SK-N-DZ (cell line): ENCODE measurements at regions not wholly inside any gene's neighbourhood (a gene's known extent, or its start where the extent isn't known, plus 50 kb on each side); places are given as distances from the start of the nearest gene placed in this dataset.

Experiments
- DNase-seq: peaks from one replicate; pipeline ENCODE4 v3.0.0-alpha.2; 2015; ENCODE audit warnings: low spot score

DNA sequence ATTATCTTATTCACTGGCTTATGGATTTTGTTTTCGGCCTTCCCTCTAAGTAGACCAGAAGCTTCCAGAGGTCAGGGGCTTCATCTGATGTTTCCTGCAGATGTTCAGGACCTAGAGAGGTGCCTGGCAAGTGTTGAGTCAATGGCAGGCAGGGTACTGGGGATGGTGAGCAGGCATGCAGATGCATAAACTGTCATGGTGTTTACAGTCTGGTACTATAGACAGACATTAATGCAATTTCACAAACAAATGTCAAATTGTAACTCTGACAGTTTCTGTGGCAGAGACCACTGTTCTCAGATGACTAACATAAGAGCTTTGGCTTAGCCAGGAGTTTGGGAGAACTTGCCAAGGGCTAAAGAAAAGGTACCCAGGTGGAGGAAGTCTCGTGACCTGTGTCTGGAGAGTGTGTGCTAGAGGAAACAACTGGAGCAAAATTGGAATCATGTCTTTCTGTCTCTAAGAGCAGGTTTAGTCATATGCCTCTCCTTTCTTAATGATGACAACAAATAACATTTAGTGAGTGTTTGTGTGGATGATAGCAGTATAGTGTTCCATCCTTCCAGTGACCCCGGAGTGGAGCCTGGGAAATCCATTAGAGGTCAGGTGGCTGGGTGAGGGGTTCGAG lies 53.7 kb upstream of the TRAK1 start:
- DNase-seq: no peak

DNA sequence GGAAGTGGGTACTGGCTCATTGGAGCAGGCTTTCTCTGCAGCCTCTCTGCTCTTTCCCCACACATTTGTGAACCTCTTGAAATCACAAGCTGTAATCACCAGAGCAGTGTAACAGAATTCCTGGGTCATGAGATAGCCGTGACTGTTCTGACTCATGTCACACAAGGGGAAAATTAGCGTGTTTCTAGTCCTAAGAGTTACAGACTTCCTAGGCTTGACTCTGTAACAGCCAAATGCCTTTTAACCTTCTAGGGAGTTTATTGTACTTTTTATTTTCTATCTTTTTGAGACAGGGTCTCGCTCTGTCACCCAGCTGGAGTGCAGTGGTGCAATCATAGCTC lies 54.7 kb upstream of the TRAK1 start:
- no peak for DNase-seq

DNA sequence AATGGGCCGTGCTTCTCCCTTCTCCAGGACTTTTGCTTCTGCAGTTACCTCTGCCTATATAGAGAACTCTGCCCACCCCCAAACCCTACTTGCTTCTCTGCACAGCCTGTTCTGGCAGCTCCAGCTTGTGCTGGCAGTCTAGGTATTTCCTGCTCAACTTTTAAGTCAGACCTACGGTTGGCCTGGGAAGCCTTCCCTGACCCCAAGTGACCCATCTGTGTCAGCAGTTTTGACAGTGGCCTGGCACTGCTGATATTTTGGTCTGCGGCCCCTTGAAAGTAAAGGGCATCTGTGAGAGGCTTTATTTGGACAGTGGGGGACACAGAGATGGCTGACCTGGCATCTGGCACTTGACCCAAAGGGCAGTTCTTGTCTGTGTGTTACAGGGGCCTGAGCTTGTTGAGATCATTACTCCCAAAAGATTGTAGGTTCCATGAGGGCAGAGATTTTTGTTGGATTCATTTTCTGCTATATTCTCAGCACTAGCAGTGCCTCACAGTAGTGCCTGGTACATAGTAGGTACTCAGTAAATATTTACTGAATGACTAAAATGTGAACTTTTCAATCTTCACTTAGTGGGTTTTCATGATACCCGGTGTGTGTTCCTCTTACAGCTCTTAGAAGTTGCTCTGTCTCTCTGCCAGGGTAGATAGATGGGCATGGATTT lies 55.2 kb upstream of the TRAK1 start:
- DNase-seq: no peak

DNA sequence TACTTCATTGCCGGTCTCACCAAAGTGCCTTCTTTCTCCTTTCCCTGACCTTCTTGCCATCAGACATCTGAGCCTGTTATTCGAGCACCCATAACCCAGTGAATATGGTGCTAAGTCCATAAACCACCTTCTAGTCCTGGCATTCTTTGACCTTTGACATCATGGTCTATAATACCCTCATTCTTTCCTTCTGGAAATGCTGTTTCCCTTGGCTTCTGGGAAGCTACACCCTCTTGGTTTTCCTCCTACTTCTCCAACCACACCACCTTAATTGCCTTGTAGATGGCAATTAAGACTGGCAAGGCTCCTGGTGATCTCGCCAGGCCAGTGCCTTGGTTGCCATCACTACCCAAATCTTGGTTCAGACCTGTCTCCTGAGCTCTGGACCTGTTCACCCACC lies 56.1 kb upstream of the TRAK1 start:
- DNase-seq: no peak

DNA sequence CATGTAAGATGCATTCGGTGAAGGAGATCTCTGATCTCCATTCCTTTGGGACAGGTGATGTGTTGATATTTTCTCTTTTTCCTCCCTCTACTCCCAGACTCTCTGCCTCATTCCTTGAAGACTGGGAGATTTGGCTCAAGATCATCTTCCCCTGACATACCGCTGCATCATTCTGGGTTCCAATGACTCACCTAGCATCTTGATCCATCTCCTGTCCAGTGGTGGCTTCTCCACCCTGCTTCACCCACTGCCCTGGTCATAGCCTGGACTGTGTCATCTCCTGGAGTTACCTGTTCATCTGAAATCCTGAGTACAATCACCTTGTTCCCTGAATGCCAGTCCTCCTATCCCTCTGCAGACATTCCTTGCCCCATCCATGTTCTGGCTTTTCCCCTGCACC lies 57.4 kb upstream of the TRAK1 start:
- no peak for DNase-seq

DNA sequence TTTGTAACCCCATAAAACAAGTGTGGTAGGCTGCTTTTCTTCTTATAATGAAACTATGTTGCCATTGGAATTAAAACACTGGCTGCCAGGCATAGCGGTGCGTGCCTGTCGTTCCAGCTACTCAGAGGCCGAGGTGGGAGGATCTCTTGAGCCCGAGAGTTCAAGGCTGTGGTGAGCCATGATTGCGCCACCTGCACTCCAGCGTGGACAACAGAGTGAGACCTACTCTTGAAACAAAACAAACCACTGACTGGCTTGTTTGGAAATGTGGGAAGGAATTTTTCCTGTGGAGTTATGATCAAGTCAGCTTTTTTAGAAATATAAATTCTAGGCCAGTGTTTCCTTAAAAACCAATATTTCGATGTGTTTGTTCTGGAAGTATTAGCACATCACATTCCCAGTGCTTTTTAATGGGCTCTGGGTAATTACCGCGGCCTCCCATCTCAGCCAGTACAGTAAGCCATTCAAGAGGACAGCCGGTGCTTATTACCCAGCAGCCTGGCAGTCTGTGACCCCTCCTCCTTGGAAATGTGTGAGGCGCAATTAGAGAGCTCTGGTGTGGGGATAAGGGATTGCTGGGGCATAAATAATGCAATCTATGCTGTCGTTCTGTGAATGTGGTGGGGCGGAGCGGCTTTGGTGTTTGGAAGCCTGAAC lies 58.3 kb upstream of the TRAK1 start:
- peak; percentile 47 for DNase-seq

DNA sequence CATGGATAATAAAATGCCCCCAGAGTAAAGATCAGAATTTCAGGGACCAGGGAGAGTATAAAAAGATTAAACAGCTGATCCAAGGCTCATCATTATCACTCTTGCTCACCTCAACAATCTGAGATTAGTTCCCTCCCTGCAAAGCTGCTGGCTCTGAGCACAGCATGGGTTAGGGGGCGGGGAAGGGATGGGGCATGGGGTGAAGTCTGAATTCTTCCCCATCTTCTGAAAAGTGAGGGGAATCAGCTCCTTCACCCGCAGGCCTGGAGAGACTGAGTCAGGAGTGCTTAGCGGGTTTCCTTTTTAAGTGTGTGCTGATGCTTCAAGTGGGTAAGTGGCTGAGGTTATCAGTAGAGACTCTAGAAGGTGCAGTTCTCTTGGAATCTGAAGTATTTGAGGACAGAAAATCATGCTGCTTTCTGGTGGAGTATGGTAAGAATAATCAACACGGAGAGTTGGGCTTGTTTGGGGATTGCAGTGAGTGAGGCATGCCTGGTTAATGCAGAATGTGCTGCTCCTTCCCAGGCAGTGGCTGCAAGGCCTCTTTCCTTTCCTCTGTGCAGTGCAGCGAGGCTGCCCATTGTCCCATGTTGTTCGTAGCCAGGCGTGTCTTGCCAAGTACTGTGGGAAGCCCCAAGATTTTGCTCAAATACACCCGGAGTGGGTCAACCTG lies 59.2 kb upstream of the TRAK1 start:
- no peak for DNase-seq

DNA sequence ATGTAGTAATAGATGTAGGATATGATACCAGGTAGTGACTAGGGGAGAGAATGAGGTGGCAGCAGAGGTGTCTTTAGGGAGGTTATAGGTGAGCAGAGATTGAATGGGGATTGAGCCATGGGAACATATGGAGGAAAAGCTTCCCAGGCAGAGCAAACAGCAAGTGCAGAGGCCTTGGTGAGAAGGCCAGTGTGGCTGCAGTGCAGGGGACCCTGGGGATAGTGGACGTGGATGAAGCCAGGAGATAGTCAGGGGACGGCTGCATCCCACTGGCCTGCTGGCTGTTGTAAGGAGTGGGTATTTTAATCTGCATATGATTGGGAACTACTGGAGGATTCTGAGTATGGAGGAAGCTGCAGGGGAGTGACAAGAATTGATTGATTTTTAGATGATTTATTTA lies 62.7 kb upstream of the TRAK1 start:
- DNase-seq: no peak

DNA sequence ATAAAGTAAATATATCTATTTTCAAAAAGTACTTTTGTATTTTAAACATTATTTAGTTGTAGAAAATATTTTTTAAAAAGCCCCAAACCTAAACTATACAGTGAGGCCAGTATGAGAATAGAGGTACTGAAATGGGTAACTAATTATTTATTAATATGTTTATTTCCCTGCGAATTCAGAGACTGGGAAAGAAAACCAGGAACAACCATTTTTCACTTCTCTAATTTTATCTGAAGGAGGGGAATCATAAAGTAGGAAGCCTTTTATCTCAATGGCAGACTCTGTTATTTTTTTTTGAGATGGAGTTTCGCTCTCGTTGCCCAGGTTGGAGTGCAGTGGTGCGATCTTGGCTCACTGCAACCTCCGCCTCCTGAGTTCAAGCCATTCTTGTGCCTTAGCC lies 63.6 kb upstream of the TRAK1 start:
- DNase-seq: no peak

DNA sequence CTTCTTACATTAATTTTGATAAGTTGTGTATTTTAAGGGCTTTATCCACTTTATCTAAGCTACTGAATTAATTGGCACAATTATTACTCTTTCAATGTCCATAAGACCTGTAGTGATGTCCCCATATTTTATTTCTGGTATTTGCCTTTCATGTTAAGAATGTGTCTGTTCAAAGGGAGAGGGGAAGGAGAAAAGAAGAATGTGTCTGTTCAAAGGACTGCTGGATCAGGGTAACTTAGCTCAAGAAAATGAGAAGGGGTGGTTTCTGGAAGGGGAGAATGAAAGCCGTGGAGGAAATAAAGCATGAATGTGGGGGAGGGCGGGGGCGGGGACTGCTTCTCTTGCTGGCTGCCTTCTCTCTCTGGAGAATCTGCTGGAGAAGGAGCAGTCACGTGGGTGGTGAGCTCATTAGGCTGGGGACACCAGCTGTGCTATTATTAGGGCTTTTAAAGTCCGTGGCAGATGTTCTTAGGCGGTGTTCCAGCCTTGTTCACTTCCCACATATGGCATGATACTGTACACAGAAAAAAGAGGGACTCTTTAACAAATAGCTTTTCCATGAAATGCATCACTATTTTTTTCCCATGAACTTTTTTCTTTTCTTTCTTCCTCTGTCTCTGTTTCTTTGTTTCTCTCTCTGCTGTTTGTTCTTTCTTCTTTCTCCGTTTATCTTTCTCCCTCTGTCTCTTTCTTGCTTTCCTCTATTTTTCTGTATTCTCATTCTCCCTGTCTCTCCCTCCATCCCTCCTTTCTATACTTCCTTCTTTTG lies 63.7 kb upstream of the ULK4 start:
- peak; percentile 67 for DNase-seq

DNA sequence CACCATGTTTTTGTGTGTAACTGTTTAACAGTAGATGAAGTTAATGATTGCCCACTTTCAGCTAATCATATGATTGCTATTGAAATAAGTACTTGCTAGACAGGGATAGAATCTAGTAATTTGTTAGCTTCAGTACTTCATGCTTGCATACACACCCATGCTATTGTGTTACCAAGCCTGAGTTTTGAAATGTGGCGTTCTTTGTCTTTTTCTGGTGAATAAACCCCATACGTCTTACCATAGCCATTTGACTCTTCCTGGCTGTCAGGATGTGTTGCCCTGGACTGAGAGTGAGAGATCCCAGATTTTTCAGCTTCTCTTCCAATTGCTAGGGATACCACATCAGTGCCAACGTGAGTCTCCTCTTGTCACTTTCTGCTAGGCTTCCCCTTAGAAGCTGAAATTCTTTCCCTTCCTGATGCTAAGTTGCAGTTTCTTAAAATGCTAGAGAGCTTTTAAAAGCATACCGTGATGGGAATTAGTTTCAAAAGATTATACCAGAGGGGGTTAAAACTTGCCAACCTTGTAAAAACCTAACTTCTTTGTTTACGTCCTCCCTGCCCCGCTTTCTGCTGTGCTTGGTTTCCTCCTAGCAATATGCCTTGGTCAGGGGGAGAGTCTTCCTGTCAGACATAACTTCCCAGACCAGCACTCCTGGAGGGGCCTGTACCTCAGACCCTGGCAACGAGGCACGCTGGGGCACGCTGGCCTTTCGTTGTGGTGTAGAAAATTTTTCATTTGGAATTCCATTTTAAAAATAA lies 62.9 kb upstream of the ULK4 start:
- no peak for DNase-seq

DNA sequence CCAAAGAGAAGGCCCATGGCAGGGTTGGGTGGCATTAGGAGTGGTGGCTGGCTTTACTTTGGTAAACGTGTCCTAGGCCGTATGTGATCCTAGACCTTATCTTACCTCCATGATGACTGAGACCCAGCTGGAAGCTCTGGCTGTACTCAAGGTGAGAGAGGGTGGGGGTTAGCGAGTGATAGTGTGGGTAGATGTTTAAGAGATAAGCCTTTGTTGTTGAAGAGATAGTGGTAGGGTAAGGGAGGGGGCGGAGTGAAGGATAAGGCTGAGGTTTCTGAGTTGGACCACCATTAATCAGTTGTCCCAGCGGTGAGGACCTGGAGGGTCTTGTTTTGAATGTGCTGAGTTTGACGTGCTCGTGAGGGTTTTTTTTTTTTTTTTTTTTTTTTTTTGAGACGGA lies 61.5 kb upstream of the ULK4 start:
- no peak for DNase-seq

DNA sequence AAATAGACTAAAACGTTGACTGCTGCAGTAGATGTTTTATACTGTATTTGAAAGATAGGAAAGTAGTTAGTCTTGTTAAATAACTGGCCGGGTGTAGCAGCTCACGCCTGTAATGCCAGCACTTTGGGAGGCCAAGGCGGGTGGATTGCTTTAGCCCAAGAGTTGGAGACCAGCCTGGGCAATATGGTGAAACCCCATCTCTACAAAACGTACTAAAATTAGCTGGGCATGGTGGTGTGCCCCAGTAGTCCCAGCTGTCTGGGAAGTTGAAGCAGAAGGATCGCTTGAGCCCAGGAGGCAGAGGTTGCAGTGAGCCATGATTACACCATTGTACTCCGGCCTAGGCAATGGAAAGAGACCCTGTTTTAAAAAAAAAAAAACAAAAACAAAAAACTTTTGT lies 60.5 kb upstream of the ULK4 start:
- DNase-seq: no peak

DNA sequence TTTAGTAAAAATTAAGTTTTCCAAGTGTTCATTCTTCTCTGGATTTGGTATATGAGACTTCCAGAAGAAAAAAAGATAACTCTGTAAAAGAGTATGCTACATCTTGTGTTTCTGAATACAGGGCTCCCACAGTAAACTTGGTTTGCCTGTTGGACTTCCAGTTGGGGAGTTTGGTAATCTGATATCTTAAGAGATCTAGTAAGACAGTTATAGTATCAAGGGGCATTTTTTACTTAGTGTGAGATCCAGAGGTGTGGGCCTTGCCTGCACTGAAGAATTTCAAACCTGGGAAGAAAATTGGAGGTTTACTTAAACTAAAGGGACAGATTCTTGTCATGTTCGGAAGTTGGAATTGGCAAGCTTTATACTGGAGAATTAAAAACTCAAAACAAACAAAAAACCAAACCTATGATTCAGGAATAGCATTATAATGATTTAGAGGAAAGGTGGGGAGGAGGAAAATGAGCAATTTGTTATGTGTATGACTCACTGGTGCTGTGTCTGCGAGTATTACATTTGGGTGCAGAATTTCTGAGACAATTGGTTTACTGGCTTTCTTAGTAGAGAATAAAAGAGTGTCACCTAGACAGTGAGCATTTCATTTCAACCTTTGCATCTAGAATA lies 58.9 kb upstream of the ULK4 start:
- DNase-seq: no peak

DNA sequence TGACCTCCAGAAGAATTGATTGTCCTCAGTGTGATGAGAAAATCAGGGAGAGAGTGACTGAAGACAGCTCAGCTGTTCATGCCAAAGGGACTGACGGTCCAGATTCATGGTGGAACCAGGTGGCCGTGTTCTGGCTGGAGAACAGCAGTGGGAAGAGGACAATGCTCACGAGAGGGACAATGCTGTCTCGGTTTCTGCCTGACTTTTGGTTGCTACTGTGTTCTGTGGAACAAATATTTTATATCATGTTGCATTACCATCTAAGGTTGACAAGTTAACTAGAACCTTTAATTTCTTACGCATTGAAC lies 58.0 kb upstream of the ULK4 start:
- DNase-seq: no peak

DNA sequence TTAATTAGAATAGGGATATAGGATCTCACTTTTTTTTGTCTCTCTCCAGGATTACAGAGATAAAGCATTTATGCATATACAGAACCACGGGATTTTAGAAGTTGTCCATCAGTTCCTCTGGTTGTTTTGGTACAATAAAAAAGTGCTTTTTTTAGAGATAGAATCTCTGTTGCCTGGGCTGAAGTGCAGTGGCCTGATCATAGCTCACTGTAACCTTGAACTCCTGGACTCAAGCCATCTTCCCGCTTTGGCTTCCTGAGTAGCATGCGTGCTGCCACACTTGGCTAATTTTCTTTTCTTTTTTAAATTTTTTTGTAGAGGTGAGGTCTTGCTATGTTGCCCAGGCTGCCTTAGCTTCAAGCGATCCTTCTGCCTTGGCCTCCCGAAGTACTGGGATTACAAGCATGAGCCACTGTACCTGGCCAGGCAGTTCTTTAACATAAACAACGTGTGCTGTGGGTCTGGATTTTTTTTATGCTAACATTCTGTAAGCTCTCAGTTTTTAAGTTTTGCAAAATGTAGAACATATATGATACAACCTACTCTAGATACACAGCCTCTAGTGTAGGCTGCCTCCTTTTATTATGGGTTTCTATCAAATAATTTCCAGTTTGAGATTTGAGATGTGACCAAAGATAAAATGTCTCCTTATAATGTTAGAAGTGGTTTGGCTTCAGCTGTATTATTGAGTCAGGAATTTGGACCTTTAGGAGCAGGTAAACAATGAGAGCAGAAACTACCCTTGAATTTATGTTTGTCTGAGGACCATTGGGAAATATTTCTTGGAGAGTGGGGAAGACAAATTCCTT lies 57.4 kb upstream of the ULK4 start:
- no peak for DNase-seq

DNA sequence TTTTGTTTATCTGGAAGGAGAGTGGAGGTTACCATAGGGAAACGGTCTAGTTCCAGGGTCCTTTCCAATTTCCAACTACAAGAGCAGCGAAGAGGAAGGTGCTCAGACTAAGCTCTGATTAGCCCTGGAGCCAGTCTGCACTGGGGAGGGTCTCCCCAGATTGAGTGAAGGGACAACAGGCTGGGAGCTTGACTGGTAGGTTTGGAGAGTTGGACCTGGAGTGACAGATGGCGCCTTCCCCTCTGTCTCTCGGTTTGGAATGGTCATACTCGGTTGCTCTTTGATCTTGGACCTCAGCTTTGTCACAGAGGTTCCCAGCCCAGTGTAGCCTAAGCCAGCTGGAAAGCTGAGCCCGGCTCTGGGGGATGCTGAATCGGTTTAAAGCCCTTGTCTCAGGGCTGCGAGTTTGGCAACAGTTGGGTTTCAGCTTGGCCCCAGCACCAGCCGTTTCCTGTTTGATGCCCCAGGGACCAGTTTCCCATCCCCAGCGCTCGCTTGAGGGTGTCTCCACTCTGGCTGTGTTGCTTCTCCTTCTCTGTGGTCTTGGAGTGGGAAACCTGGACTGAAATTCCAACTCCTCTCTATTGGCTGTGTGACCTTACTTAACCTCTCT lies 53.1 kb upstream of the ULK4 start:
- DNase-seq: no peak

DNA sequence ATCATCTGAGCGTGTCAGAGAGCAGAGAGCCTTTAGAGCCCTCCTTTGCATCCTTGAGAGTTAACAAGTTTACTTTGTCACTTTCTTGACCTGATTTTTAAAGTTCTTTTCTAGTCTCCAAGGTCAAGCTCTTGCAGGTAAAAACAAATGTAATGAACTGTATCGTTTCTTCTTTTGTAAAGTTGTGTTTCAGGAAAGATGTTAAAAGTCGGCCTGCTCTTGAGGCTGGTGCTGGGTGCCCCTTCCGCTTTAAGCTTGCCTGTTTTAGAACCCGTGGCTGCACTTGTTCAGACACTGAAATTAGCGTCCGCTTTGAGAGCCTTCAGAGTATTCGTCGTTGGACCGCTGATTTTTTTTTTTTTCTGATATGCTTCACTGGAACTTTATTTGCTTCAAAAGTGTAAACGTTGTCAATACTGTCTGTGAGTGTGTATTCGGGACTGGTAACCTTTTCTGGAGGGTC lies 52.6 kb upstream of the ULK4 start:
- DNase-seq: no peak

DNA sequence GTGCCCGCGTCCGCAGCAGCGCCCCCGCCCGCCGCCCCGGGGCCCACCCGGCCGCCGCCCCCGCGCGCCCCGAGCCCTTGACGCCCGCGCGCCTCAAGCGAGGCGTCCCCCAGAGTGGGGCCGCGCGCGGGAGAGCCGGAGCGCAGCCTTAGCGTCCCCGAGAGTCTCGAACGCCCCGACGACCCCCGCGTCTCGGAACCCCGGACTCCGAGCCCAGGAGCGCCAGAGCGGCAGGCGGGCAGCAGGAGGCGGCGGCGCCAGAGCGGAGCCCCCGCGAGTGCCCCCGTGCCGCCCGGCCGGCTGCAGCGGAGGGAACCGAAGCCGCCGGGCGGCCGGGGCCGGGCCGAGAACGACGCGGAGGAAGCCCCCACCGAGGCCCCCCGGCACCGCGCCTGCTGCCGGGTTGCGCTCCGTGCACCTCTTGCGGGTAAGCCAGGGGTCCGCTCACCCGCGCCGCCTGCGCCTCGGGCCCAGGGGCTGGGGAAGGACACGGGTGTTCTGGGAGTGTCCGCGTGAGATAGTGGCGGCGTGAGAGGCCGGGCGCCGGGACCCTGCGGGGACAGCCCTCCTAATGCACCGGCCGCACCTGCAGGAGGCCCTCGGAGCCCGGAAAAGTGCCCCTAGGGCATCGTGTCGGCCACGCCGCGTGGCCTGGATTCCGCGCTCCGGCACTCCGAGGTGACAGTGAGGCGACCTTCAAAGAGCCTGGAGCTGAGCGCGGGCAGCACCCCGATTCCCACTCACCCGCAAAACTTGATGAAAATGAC lies 52.0 kb upstream of the ULK4 start:
- DNase-seq: no peak
